ENCODE measurements at regions not wholly inside any gene's neighbourhood (a gene's known extent, or its start where the extent isn't known, plus 50 kb on each side); places are given as distances from the start of the nearest gene placed in this dataset.

GRCh38 chr6:126253431-126253830 lies 86.5 kb upstream of the CENPW start:
- Histone ChIP-seq H3K27ac (ENCODE audit: low read depth, low read length) (no peak overlapping the region), H3K56ac (replicated peaks; ENCODE audit: insufficient read length, low read depth, low read length) (no peak overlapping the region), H4K20me1 (replicated peaks in 1 of 2; ENCODE audit: control insufficient read depth in 1 of 2, insufficient read depth in 2 of 2, low read length in 2 of 2) (no peaks in the 10 kb centered on the region), H2BK20ac (ENCODE audit: low read length) (no peak overlapping the region), H3K4me3 (ENCODE audit: extremely low read depth in 1 of 4, insufficient read depth in 2 of 4, low read depth in 3 of 4, low read length in 4 of 4) (no peak overlapping the region), H3K23me2 (ENCODE audit: low read depth, low read length) (no peaks in the 10 kb centered on the region), H2BK120ac (replicated peaks; ENCODE audit: low read depth, low read length) (no peak overlapping the region), H3K14ac (ENCODE audit: insufficient read length) (no peak overlapping the region), H4K5ac (ENCODE audit: insufficient read length, low read depth, low read length) (no peak overlapping the region), H3K79me1 (ENCODE audit: low read depth, low read length) (no peaks in the 10 kb centered on the region), H2BK12ac (ENCODE audit: low read depth, low read length) (no peak overlapping the region), H4K91ac (replicated peaks; ENCODE audit: insufficient read length, low read length) (no peak overlapping the region), H3K4me1 (replicated peaks in 1 of 4; ENCODE audit: control insufficient read depth in 3 of 4, insufficient read depth in 4 of 4, low read length in 3 of 4) (no peaks in the 10 kb centered on the region), H2BK5ac (ENCODE audit: low read depth, low read length) (no peak overlapping the region), H3K36me3 (ENCODE audit: control insufficient read depth in 2 of 4, insufficient read depth in 4 of 4, low read length in 3 of 4) (no peaks in the 10 kb centered on the region), H3K27me3 (replicated peaks in 1 of 4; ENCODE audit: control insufficient read depth in 3 of 4, extremely low read depth in 1 of 4, insufficient read depth in 3 of 4, low read length in 3 of 4) (peaks cover 0 to 1% (median 0%) of the 10 kb centered on the region in 4 experiments; a peak in 1 of 7 replicates), H3K18ac (ENCODE audit: extremely low read depth, low read length) (no peak overlapping the region), H3K4ac (replicated peaks; ENCODE audit: insufficient read length, low read depth, low read length) (no peak overlapping the region), H2BK15ac (ENCODE audit: low read length) (no peak overlapping the region), H3K9ac (replicated peaks in 1 of 4; ENCODE audit: extremely low read depth in 1 of 4, low read depth in 3 of 4, low read length in 3 of 4) (no peak overlapping the region), H2AFZ (ENCODE audit: low read length) (no peak overlapping the region), H3K23ac (ENCODE audit: insufficient read length) (no peak overlapping the region), H3K9me3 (ENCODE audit: insufficient read depth in 2 of 2, low read depth in 1 of 2, low read length in 1 of 2) (peaks cover 0 to 8% of the 10 kb centered on the region in 2 experiments; a peak in 1 of 4 replicates), H3K79me2 (ENCODE audit: control insufficient read depth in 1 of 2, insufficient read depth in 2 of 2, low read length in 2 of 2) (no peaks in the 10 kb centered on the region), H2AK5ac (ENCODE audit: low read depth, low read length) (no peak overlapping the region), H4K8ac (ENCODE audit: extremely low read depth, insufficient read depth, low read length) (no peak overlapping the region), H3K4me2 (ENCODE audit: insufficient read depth in 1 of 2, low read depth in 2 of 2, low read length in 2 of 2) (no peak overlapping the region)
- ChIA-PET POLR2A (ENCODE audit: partially characterized antibody) (no interaction called here), CTCF (ENCODE audit: partially characterized antibody) (no interaction called here)
- FAIRE-seq: no peak
- DNase-seq (ENCODE audit: low read depth in 1 of 2, low spot score in 2 of 2): no peak
- TF ChIP-seq JUND (IDR thresholded peaks at IDR 0.05; ENCODE audit: low read length) (no peak), RFX5 (IDR thresholded peaks at IDR 0.05; ENCODE audit: borderline replicate concordance, low read depth, low read length) (peak; percentile 19; the same call in 1 of the 2 replicates), NRF1 (IDR thresholded peaks at IDR 0.05; ENCODE audit: low read depth, low read length) (no peak)
- WGBS, 2 experiments (ENCODE audit: extremely low coverage in 1 of 2, insufficient coverage in 1 of 2, insufficient read length in 1 of 2, insufficient replicate concordance in 2 of 2, low coverage in 1 of 2, low lambda C conversion rate in 2 of 2, missing lambda C conversion rate in 1 of 2): 88% methylated on average over 2 of the region's 2 CpGs; no CpG with 5 or more reads in 1 of the 2 experiments

All from H1 (cell line).